Mesenchymal stem cell (in vitro differentiated cells and primary cell): ENCODE measurements at regions not wholly inside any gene's neighbourhood (a gene's known extent, or its start where the extent isn't known, plus 50 kb on each side); places are given as distances from the start of the nearest gene placed in this dataset.

Experiments used
- DNase-seq: peaks from one replicate; pipeline ENCODE4 v3.0.0-alpha.2; 2013
- H2AFZ ChIP-seq: one replicate; pipeline ENCODE4 v1.6.1; 2013; ENCODE audit warnings: low read depth, mild to moderate bottlenecking, control low read depth, inconsistent platforms, low read length, moderate library complexity
- H2AK5ac ChIP-seq: 2 replicates; pipeline ENCODE4 v1.6.1; 2013; ENCODE audit warnings: low read length, moderate library complexity, mild to moderate bottlenecking, inconsistent platforms; ENCODE audit not compliant: severe bottlenecking
- H2BK120ac ChIP-seq: one replicate; pipeline ENCODE4 v1.6.1; 2013; ENCODE audit warnings: low read depth, mild to moderate bottlenecking, inconsistent platforms, low read length, moderate library complexity
- H2BK12ac ChIP-seq, 2 experiments: one replicate each; pipeline ENCODE4 v1.6.1; 2013; ENCODE audit warnings: inconsistent platforms in 2 of 2, low read length in 2 of 2, mild to moderate bottlenecking in 2 of 2, moderate library complexity in 2 of 2, control low read depth in 1 of 2
- H2BK15ac ChIP-seq: one replicate; pipeline ENCODE4 v1.6.1; 2013; ENCODE audit warnings: mild to moderate bottlenecking, low read depth, inconsistent platforms; ENCODE audit not compliant: poor library complexity, severe bottlenecking
- H2BK5ac ChIP-seq: 2 replicates; pipeline ENCODE4 v1.6.1; 2013; ENCODE audit warnings: low read depth, mild to moderate bottlenecking, low read length, control low read depth, inconsistent platforms; ENCODE audit not compliant: poor library complexity, severe bottlenecking
- H3K14ac ChIP-seq, 2 experiments: one replicate each; pipeline ENCODE4 v1.6.1; 2013; ENCODE audit warnings: inconsistent platforms in 2 of 2, low read length in 2 of 2, control low read depth in 1 of 2, mild to moderate bottlenecking in 1 of 2, moderate library complexity in 1 of 2
- H3K18ac ChIP-seq, 2 experiments: one replicate each; pipeline ENCODE4 v1.6.1; 2013; ENCODE audit warnings: inconsistent platforms in 2 of 2, low read length in 2 of 2, control low read depth in 1 of 2, low read depth in 1 of 2, mild to moderate bottlenecking in 1 of 2
- H3K23ac ChIP-seq, 2 experiments: one replicate each; pipeline ENCODE4 v1.6.1; 2013; ENCODE audit warnings: inconsistent platforms in 2 of 2, low read length in 2 of 2, mild to moderate bottlenecking in 2 of 2, moderate library complexity in 2 of 2, control low read depth in 1 of 2
- H3K27ac ChIP-seq: 2 replicates; pipeline ENCODE4 v1.5.1; 2013; ENCODE audit warnings: mild to moderate bottlenecking, moderate library complexity, low read length, control low read depth, inconsistent platforms; ENCODE audit not compliant: poor library complexity, severe bottlenecking
- H3K27me3 ChIP-seq, 2 experiments: 2 replicates each; pipeline versions ENCODE4 v1.6.1 to v1.7.0; 2013; ENCODE audit warnings: low read length in 2 of 2, mild to moderate bottlenecking in 2 of 2, moderate library complexity in 2 of 2, control low read depth in 1 of 2, inconsistent platforms in 1 of 2; ENCODE audit not compliant: control insufficient read depth in 1 of 2, insufficient read depth in 1 of 2
- H3K36me3 ChIP-seq, 2 experiments: 2 replicates each; pipeline versions ENCODE4 v1.6.1 to v1.7.0; 2013; ENCODE audit warnings: low read length in 2 of 2, control low read depth in 1 of 2, inconsistent platforms in 1 of 2, low read depth in 1 of 2, mild to moderate bottlenecking in 1 of 2; ENCODE audit not compliant: insufficient read depth in 2 of 2, control insufficient read depth in 1 of 2
- H3K4ac ChIP-seq, 2 experiments: one replicate each; pipeline ENCODE4 v1.6.1; 2013; ENCODE audit warnings: inconsistent platforms in 2 of 2, low read length in 2 of 2, mild to moderate bottlenecking in 2 of 2, moderate library complexity in 2 of 2, control low read depth in 1 of 2, low read depth in 1 of 2
- H3K4me1 ChIP-seq: 2 replicates; pipeline ENCODE4 v1.6.1; 2013; ENCODE audit warnings: low read depth, low read length, control low read depth; ENCODE audit not compliant: control insufficient read depth, insufficient read depth
- H3K4me2 ChIP-seq: 2 replicates; pipeline ENCODE4 v1.6.1; 2013; ENCODE audit warnings: low read length, mild to moderate bottlenecking, inconsistent platforms; ENCODE audit not compliant: poor library complexity, severe bottlenecking
- H3K4me3 ChIP-seq, 2 experiments: 2 replicates each; pipeline versions ENCODE4 v1.5.1 to v1.7.0; 2013; ENCODE audit warnings: low read length in 2 of 2, mild to moderate bottlenecking in 2 of 2, control low read depth in 1 of 2, low read depth in 1 of 2; ENCODE audit not compliant: insufficient read depth in 1 of 2
- H3K79me1 ChIP-seq: replicated peaks from 2 replicates; pipeline ENCODE4 v1.6.1; 2013; ENCODE audit warnings: mild to moderate bottlenecking, control low read depth, low read length, inconsistent platforms; ENCODE audit not compliant: poor library complexity, severe bottlenecking
- H3K9ac ChIP-seq: 2 replicates; pipeline ENCODE4 v1.7.0; 2013; ENCODE audit warnings: mild to moderate bottlenecking, low read length, moderate library complexity
- H3K9me3 ChIP-seq: 2 replicates; pipeline ENCODE4 v1.7.0; 2013; ENCODE audit warnings: mild to moderate bottlenecking, low read length; ENCODE audit not compliant: control insufficient read depth
- H4K8ac ChIP-seq: one replicate; pipeline ENCODE4 v1.6.1; 2013; ENCODE audit warnings: inconsistent platforms, mild to moderate bottlenecking, low read length, moderate library complexity
- H4K91ac ChIP-seq: one replicate; pipeline ENCODE4 v1.6.1; 2013; ENCODE audit warnings: mild to moderate bottlenecking, low read length, inconsistent platforms
- WGBS: methylation state at CpG from one replicate; pipeline ENCODE4 v1.1.7; 2013; ENCODE audit warnings: mixed read lengths; 5-methylcytosine and 5-hydroxymethylcytosine counted together

DNA sequence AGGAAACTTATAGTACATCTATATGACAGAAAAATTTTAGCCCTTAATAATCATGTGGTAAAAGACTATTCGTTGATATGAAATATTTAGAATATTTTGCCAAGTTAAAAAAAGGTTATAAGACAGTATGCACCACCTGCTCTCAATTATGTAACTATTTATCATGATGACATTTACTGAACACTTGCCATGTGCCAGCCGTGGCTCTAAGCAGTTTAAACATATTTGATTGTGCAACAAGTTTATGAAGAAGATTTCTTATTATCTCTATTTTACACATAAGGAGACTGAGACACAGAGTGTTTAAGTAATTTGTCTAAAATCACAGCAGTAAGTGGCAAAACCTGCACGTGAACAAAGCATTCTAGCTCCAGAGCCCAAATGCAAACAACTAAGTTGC lies 199.3 kb upstream of the JUN start:
- Histone ChIP-seq H3K4me2 (no peak overlapping the region), H3K4me3 (no peak overlapping the region), H3K36me3 (no peaks in the 10 kb centered on the region), H3K9me3 (no peaks in the 10 kb centered on the region), H3K23ac (no peak overlapping the region), H4K8ac (no peak overlapping the region), H3K79me1 (no peaks in the 10 kb centered on the region), H2AFZ (no peak overlapping the region), H3K27ac (no peak overlapping the region), H2BK12ac (no peak overlapping the region), H3K27me3 (no peaks in the 10 kb centered on the region), H3K18ac (peak overlapping the region in 1 of 2 experiments; percentile 3), H2BK120ac (no peak overlapping the region), H3K9ac (no peak overlapping the region), H3K14ac (no peak overlapping the region), H3K4ac (no peak overlapping the region), H2AK5ac (no peak overlapping the region), H3K4me1 (peaks cover 5% of the 10 kb centered on the region), H4K91ac (no peak overlapping the region), H2BK5ac (no peak overlapping the region), H2BK15ac (no peak overlapping the region)
- WGBS = 33% methylated on average over 2 of the region's 3 CpGs
- no peak for DNase-seq

- peaks cover 5% of the 10 kb centered on the region for H3K4me1 ChIP-seq
- H2BK12ac ChIP-seq = no peak overlapping the region
- no peak overlapping the region for H3K23ac ChIP-seq
- H3K4me3 ChIP-seq = no peak overlapping the region
- H2BK15ac ChIP-seq = no peak overlapping the region
- no peaks in the 10 kb centered on the region for H3K79me1 ChIP-seq
- H3K9ac ChIP-seq = no peak overlapping the region
- no peak overlapping the region for H4K8ac ChIP-seq
- H2AFZ ChIP-seq = no peak overlapping the region
- no peak overlapping the region for H2BK5ac ChIP-seq
- H2BK120ac ChIP-seq = no peak overlapping the region
- H3K9me3 ChIP-seq = no peaks in the 10 kb centered on the region
- no peak overlapping the region for H3K14ac ChIP-seq
- no peaks in the 10 kb centered on the region for H3K36me3 ChIP-seq
- H3K4me2 ChIP-seq = no peak overlapping the region
- peak overlapping the region in 1 of 2 experiments; percentile 3 for H3K18ac ChIP-seq
- no peak overlapping the region for H2AK5ac ChIP-seq
- no peaks in the 10 kb centered on the region for H3K27me3 ChIP-seq
- no peak for DNase-seq
- H4K91ac ChIP-seq = no peak overlapping the region
- no CpG with 5 or more reads among the region's 2 CpGs for WGBS
- no peak overlapping the region for H3K27ac ChIP-seq
- H3K4ac ChIP-seq = no peak overlapping the region
These were observed 199.9 kb upstream of the JUN start for GRCh38 chr1:58983633-58984245.

GRCh38 chr1:58986996-58987767 lies 203.3 kb upstream of the JUN start:
- Histone ChIP-seq H3K4me3 (no peak overlapping the region), H3K23ac (no peak overlapping the region), H3K9me3 (no peaks in the 10 kb centered on the region), H3K79me1 (no peaks in the 10 kb centered on the region), H2BK5ac (no peak overlapping the region), H3K18ac (peak overlapping the region; percentile 23 to 37), H4K8ac (no peak overlapping the region), H2AK5ac (no peak overlapping the region), H2AFZ (no peak overlapping the region), H4K91ac (no peak overlapping the region), H3K4me1 (peaks cover 5% of the 10 kb centered on the region), H3K14ac (no peak overlapping the region), H2BK12ac (peak overlapping the region; percentile 22 to 73), H3K27me3 (no peaks in the 10 kb centered on the region), H3K27ac (no peak overlapping the region), H3K4ac (no peak overlapping the region), H3K4me2 (no peak overlapping the region), H2BK120ac (no peak overlapping the region), H2BK15ac (no peak overlapping the region), H3K36me3 (no peaks in the 10 kb centered on the region), H3K9ac (no peak overlapping the region)
- no peak for DNase-seq
- WGBS = 63% methylated on average over 3 of the region's 4 CpGs

GRCh38 chr1:58988752-58989151 lies 204.9 kb upstream of the JUN start:
- Histone ChIP-seq H3K18ac (no peak overlapping the region), H3K27ac (no peak overlapping the region), H4K91ac (no peak overlapping the region), H3K4me1 (no peaks in the 10 kb centered on the region), H2AFZ (no peak overlapping the region), H2BK15ac (no peak overlapping the region), H3K79me1 (no peaks in the 10 kb centered on the region), H3K36me3 (no peaks in the 10 kb centered on the region), H2AK5ac (no peak overlapping the region), H2BK120ac (no peak overlapping the region), H3K9me3 (no peaks in the 10 kb centered on the region), H3K23ac (no peak overlapping the region), H3K4me3 (no peak overlapping the region), H3K4ac (no peak overlapping the region), H2BK5ac (no peak overlapping the region), H4K8ac (no peak overlapping the region), H3K14ac (no peak overlapping the region), H2BK12ac (no peak overlapping the region), H3K27me3 (no peaks in the 10 kb centered on the region), H3K9ac (no peak overlapping the region), H3K4me2 (no peak overlapping the region)
- DNase-seq = no peak
